Immature natural killer cell (primary cell): ENCODE measurements at regions not wholly inside any gene's neighbourhood (a gene's known extent, or its start where the extent isn't known, plus 50 kb on each side); places are given as distances from the start of the nearest gene placed in this dataset.

Experiments
- DNase-seq, 3 donors: peaks; one replicate each; pipeline ENCODE4 v3.0.0; 2022; ENCODE audit warnings: mixed read lengths in 1 of 3
- H3K27ac Mint-ChIP-seq, 6 donors: one replicate each; pipeline ENCODE4 v1.8.0; 2020; ENCODE audit warnings: mixed read lengths in 6 of 6, mild to moderate bottlenecking in 5 of 6, inconsistent platforms in 4 of 6, moderate library complexity in 3 of 6
- H3K27me3 Mint-ChIP-seq, 3 donors: one replicate each; pipeline ENCODE4 v1.8.0; 2020 to 2021; ENCODE audit warnings: low read depth in 3 of 3, mild to moderate bottlenecking in 3 of 3, mixed read lengths in 3 of 3, moderate library complexity in 3 of 3, inconsistent platforms in 1 of 3
- H3K36me3 Mint-ChIP-seq, 3 donors: one replicate each; pipeline ENCODE4 v1.8.0; 2020; ENCODE audit warnings: mixed read lengths in 3 of 3, inconsistent platforms in 2 of 3, mild to moderate bottlenecking in 2 of 3
- H3K4me1 Mint-ChIP-seq, 2 donors: one replicate each; pipeline ENCODE4 v1.8.0; 2020; ENCODE audit warnings: inconsistent platforms in 2 of 2, mild to moderate bottlenecking in 2 of 2, mixed read lengths in 2 of 2, moderate library complexity in 1 of 2
- H3K4me3 Mint-ChIP-seq, 5 donors: one replicate each; pipeline ENCODE4 v1.8.0; 2020; ENCODE audit warnings: mild to moderate bottlenecking in 5 of 5, mixed read lengths in 5 of 5, inconsistent platforms in 3 of 5, moderate library complexity in 3 of 5
- H3K9me3 Mint-ChIP-seq, 6 donors: one replicate each; pipeline ENCODE4 v1.8.0; 2020; ENCODE audit warnings: mild to moderate bottlenecking in 6 of 6, mixed read lengths in 6 of 6, inconsistent platforms in 4 of 6, moderate library complexity in 3 of 6

- no peak overlapping the region for H3K27ac Mint-ChIP-seq
- no peaks in the 10 kb centered on the region for H3K36me3 Mint-ChIP-seq
- no peak for DNase-seq
- H3K4me3 Mint-ChIP-seq = no peak overlapping the region
- no peaks in the 10 kb centered on the region for H3K4me1 Mint-ChIP-seq
- no peaks in the 10 kb centered on the region for H3K9me3 Mint-ChIP-seq
- H3K27me3 Mint-ChIP-seq = peaks cover 0 to 7% (median 2%) of the 10 kb centered on the region in 3 donors
These were observed 795.8 kb downstream of the QKI start for GRCh38 chr6:164210323-164210722.

- H3K27ac Mint-ChIP-seq = no peak overlapping the region
- no peaks in the 10 kb centered on the region for H3K36me3 Mint-ChIP-seq
- H3K9me3 Mint-ChIP-seq = no peaks in the 10 kb centered on the region
- H3K4me3 Mint-ChIP-seq = no peak overlapping the region
- no peak for DNase-seq
- H3K4me1 Mint-ChIP-seq = no peaks in the 10 kb centered on the region
- peaks cover 0 to 7% (median 5%) of the 10 kb centered on the region in 3 donors for H3K27me3 Mint-ChIP-seq
These were observed 793.9 kb downstream of the QKI start for GRCh38 chr6:164208371-164208770.

- H3K9me3 Mint-ChIP-seq = no peaks in the 10 kb centered on the region
- no peak overlapping the region for H3K27ac Mint-ChIP-seq
- H3K27me3 Mint-ChIP-seq = peaks cover 0 to 5% (median 5%) of the 10 kb centered on the region in 3 donors
- no peaks in the 10 kb centered on the region for H3K4me1 Mint-ChIP-seq
- no peaks in the 10 kb centered on the region for H3K36me3 Mint-ChIP-seq
- no peak overlapping the region for H3K4me3 Mint-ChIP-seq
- DNase-seq = no peak
These were observed 792.4 kb downstream of the QKI start for GRCh38 chr6:164206807-164207423.

GRCh38 chr6:164200071-164200470 is 785.6 kb downstream of the QKI start:
- H3K4me1 Mint-ChIP-seq = no peaks in the 10 kb centered on the region
- no peak for DNase-seq
- peaks cover 4 to 5% (median 4%) of the 10 kb centered on the region in 3 donors for H3K27me3 Mint-ChIP-seq
- H3K27ac Mint-ChIP-seq = no peak overlapping the region
- H3K4me3 Mint-ChIP-seq = no peak overlapping the region
- no peaks in the 10 kb centered on the region for H3K9me3 Mint-ChIP-seq
- no peaks in the 10 kb centered on the region for H3K36me3 Mint-ChIP-seq

- DNase-seq = no peak
- no peaks in the 10 kb centered on the region for H3K9me3 Mint-ChIP-seq
- no peaks in the 10 kb centered on the region for H3K4me1 Mint-ChIP-seq
- H3K4me3 Mint-ChIP-seq = no peak overlapping the region
- H3K27me3 Mint-ChIP-seq = peaks cover 1 to 7% (median 6%) of the 10 kb centered on the region in 3 donors
- no peak overlapping the region for H3K27ac Mint-ChIP-seq
- H3K36me3 Mint-ChIP-seq = no peaks in the 10 kb centered on the region
These were observed 781.4 kb downstream of the QKI start for GRCh38 chr6:164195942-164196281.

- Mint-ChIP-seq H3K27ac (no peak overlapping the region), H3K4me3 (no peak overlapping the region), H3K9me3 (no peaks in the 10 kb centered on the region), H3K36me3 (no peaks in the 10 kb centered on the region), H3K4me1 (no peaks in the 10 kb centered on the region), H3K27me3 (peaks cover 0 to 7% (median 6%) of the 10 kb centered on the region in 3 donors)
- no peak for DNase-seq
These were observed 780.9 kb downstream of the QKI start for GRCh38 chr6:164195278-164195941.

GRCh38 chr6:164188861-164189260 is 774.3 kb downstream of the QKI start:
- H3K4me3 Mint-ChIP-seq = no peak overlapping the region
- H3K36me3 Mint-ChIP-seq = no peaks in the 10 kb centered on the region
- H3K27ac Mint-ChIP-seq = no peak overlapping the region
- H3K9me3 Mint-ChIP-seq = no peaks in the 10 kb centered on the region
- H3K27me3 Mint-ChIP-seq = peaks cover 0 to 4% (median 0%) of the 10 kb centered on the region in 3 donors
- no peaks in the 10 kb centered on the region for H3K4me1 Mint-ChIP-seq
- no peak for DNase-seq

GRCh38 chr6:164185471-164185871 is 771.0 kb downstream of the QKI start:
- no peaks in the 10 kb centered on the region for H3K9me3 Mint-ChIP-seq
- no peak overlapping the region for H3K4me3 Mint-ChIP-seq
- no peak for DNase-seq
- H3K36me3 Mint-ChIP-seq = no peaks in the 10 kb centered on the region
- H3K27ac Mint-ChIP-seq = no peak overlapping the region
- peaks cover 0 to 5% (median 5%) of the 10 kb centered on the region in 3 donors for H3K27me3 Mint-ChIP-seq
- no peaks in the 10 kb centered on the region for H3K4me1 Mint-ChIP-seq

- no peaks in the 10 kb centered on the region for H3K36me3 Mint-ChIP-seq
- no peaks in the 10 kb centered on the region for H3K4me1 Mint-ChIP-seq
- no peak overlapping the region for H3K27ac Mint-ChIP-seq
- H3K4me3 Mint-ChIP-seq = no peak overlapping the region
- no peaks in the 10 kb centered on the region for H3K9me3 Mint-ChIP-seq
- H3K27me3 Mint-ChIP-seq = peaks cover 2 to 5% (median 5%) of the 10 kb centered on the region in 3 donors
- DNase-seq = no peak
These were observed 769.9 kb downstream of the QKI start for GRCh38 chr6:164184410-164184809.

- H3K36me3 Mint-ChIP-seq = no peaks in the 10 kb centered on the region
- no peak overlapping the region for H3K27ac Mint-ChIP-seq
- H3K27me3 Mint-ChIP-seq = peaks cover 2 to 5% (median 5%) of the 10 kb centered on the region in 3 donors
- H3K4me3 Mint-ChIP-seq = no peak overlapping the region
- no peak for DNase-seq
- H3K9me3 Mint-ChIP-seq = no peaks in the 10 kb centered on the region
- H3K4me1 Mint-ChIP-seq = no peaks in the 10 kb centered on the region
These were observed 769.1 kb downstream of the QKI start for GRCh38 chr6:164183556-164184123.

GRCh38 chr6:164178679-164179332 is 764.3 kb downstream of the QKI start:
- Mint-ChIP-seq H3K4me3 (no peak overlapping the region), H3K27ac (no peak overlapping the region), H3K9me3 (peaks cover 0 to 1% (median 0%) of the 10 kb centered on the region in 6 donors), H3K27me3 (peaks cover 3 to 8% (median 3%) of the 10 kb centered on the region in 3 donors), H3K36me3 (no peaks in the 10 kb centered on the region), H3K4me1 (no peaks in the 10 kb centered on the region)
- no peak for DNase-seq

GRCh38 chr6:164169355-164169754 is 754.8 kb downstream of the QKI start:
- no peak overlapping the region for H3K4me3 Mint-ChIP-seq
- DNase-seq = no peak
- H3K36me3 Mint-ChIP-seq = no peaks in the 10 kb centered on the region
- H3K27me3 Mint-ChIP-seq = peaks cover 0 to 8% (median 5%) of the 10 kb centered on the region in 3 donors
- H3K27ac Mint-ChIP-seq = no peak overlapping the region
- no peaks in the 10 kb centered on the region for H3K9me3 Mint-ChIP-seq
- no peaks in the 10 kb centered on the region for H3K4me1 Mint-ChIP-seq

GRCh38 chr6:164168595-164168994 is 754.1 kb downstream of the QKI start:
- no peak for DNase-seq
- H3K9me3 Mint-ChIP-seq = no peaks in the 10 kb centered on the region
- H3K36me3 Mint-ChIP-seq = no peaks in the 10 kb centered on the region
- H3K4me1 Mint-ChIP-seq = no peaks in the 10 kb centered on the region
- H3K27ac Mint-ChIP-seq = no peak overlapping the region
- H3K27me3 Mint-ChIP-seq = peaks cover 0 to 6% (median 5%) of the 10 kb centered on the region in 3 donors
- H3K4me3 Mint-ChIP-seq = no peak overlapping the region

- Mint-ChIP-seq H3K4me1 (no peaks in the 10 kb centered on the region), H3K27ac (no peak overlapping the region), H3K27me3 (peaks cover 0 to 8% (median 6%) of the 10 kb centered on the region in 3 donors), H3K36me3 (no peaks in the 10 kb centered on the region), H3K9me3 (no peaks in the 10 kb centered on the region), H3K4me3 (no peak overlapping the region)
- no peak for DNase-seq
These were observed 753.4 kb downstream of the QKI start for GRCh38 chr6:164167873-164168405.
